Breast epithelium (tissue), 3 donors: ENCODE measurements at regions not wholly inside any gene's neighbourhood (a gene's known extent, or its start where the extent isn't known, plus 50 kb on each side); places are given as distances from the start of the nearest gene placed in this dataset.

Experiments
- CTCF ChIP-seq, 3 donors: fragments of 450-650 bp; IDR thresholded peaks; one replicate each; pipeline ENCODE4 v1.5.1; 2016 to 2017; ENCODE audit warnings: antibody characterized with exemption in 3 of 3, mild to moderate bottlenecking in 3 of 3, moderate library complexity in 3 of 3
- POLR2A ChIP-seq: fragments of 450-650 bp; IDR thresholded peaks from one replicate; pipeline ENCODE4 v1.6.1; 2016; ENCODE audit warnings: antibody characterized with exemption, mild to moderate bottlenecking, moderate library complexity

DNA sequence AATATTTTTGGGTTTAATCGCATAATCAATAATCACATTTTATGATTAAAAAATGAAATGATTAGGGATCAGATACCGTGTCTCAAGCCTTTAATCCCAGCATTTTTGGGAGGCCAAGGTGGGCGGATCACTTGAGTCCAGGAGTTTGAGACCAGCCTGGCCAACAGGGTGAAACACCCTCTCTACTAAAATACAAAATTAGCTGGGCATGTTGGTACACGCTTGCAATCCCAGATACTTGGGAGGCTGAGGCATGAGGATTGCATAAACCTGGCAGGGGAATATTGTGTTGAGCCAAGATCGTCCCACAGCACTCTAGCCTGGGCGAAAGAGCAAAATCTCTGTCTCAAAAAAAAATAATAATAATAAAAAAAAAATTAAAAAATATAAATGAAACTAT lies 1581.4 kb downstream of the KCNT2 start:
- TF ChIP-seq POLR2A (no peak), CTCF (IDR thresholded peaks at IDR 0.05) (no peak)
